ENCODE measurements at regions not wholly inside any gene's neighbourhood (a gene's known extent, or its start where the extent isn't known, plus 50 kb on each side); places are given as distances from the start of the nearest gene placed in this dataset.

DNA sequence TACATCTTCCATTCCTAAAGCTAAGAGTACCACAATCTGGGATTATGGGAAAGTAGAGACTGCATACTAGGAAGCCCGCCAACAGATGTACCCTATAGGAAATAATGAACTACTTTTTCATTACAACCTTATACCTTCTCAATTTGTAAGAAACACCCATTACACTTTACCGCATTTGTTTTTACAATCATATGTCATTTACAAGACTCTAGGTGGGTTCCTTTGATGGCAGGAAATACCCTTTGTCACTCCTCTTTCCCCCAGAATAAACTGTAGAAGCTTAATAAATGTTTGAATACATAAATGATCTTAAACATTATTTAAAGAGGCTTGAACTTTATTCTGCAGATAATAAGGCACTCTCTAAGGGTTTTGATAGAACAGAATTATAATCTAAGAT lies 150.1 kb upstream of the TGFBR2 start:
- no peak for DNase-seq (ENCODE audit: low read depth)
- no peaks in the 10 kb centered on the region for H3K27me3 ChIP-seq (ENCODE audit: control insufficient read depth, insufficient read depth, low read length)
- no peak for TF ChIP-seq CTCF (IDR thresholded peaks at IDR 0.05; ENCODE audit: insufficient read depth, low read length, poor library complexity, severe bottlenecking)

DNA sequence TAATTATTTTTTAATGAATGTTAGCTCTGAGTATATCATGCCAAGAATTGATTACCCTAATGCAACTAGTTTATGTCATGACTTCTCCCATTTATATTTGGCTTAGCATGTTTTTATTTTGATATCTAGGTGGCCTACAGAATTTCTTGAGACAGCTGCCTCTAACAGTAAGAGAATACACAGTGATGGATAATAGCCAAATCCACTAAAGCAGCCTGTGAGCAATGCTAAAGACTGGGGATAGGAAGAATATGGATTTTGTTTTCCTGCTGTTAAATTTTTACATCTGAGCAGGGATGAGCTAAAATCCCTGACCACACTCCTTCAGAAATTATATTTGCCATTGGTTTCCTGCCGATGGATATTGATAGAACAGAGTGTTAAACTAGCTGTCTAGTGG lies 149.3 kb upstream of the TGFBR2 start:
- no peaks in the 10 kb centered on the region for H3K27me3 ChIP-seq (ENCODE audit: control insufficient read depth, insufficient read depth, low read length)
- DNase-seq (ENCODE audit: low read depth): no peak
- H3K36me3 ChIP-seq (ENCODE audit: control insufficient read depth, insufficient read depth, low read length): no peaks in the 10 kb centered on the region
- TF ChIP-seq CTCF (IDR thresholded peaks at IDR 0.05; ENCODE audit: insufficient read depth, low read length, poor library complexity, severe bottlenecking): no peak
- H3K4me3 ChIP-seq (ENCODE audit: low read depth, low read length): no peak overlapping the region

More for the DNA sequence above, 150.1 kb upstream of the TGFBR2 start:
- Histone ChIP-seq H3K4me3 (ENCODE audit: low read depth, low read length) (no peak overlapping the region), H3K36me3 (ENCODE audit: control insufficient read depth, insufficient read depth, low read length) (no peaks in the 10 kb centered on the region)

DNA sequence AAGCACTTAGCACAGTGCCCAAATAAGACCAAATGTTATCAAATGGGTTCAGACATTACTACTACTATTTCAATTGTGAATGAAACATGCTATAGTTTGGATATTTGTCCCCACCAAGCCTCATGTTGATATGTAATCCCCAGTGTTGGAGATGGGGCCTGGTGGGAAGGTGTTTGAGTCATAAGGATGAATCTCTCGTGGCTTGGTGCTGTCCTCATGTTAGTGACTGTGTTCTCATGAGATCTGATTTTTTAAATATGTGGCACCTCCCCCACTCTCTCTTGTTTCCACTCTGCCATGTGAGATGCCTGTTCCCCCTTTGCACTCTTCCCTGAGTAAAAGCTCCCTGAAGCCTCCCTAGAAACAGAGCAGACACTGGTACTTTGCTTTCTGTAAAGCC lies 148.7 kb upstream of the TGFBR2 start:
- no peak for DNase-seq (ENCODE audit: low read depth)
- Histone ChIP-seq H3K27me3 (ENCODE audit: control insufficient read depth, insufficient read depth, low read length) (no peaks in the 10 kb centered on the region), H3K36me3 (ENCODE audit: control insufficient read depth, insufficient read depth, low read length) (no peaks in the 10 kb centered on the region), H3K4me3 (ENCODE audit: low read depth, low read length) (no peak overlapping the region)
- TF ChIP-seq CTCF (IDR thresholded peaks at IDR 0.05; ENCODE audit: insufficient read depth, low read length, poor library complexity, severe bottlenecking): no peak

GRCh38 chr3:30458376-30459171 lies 147.8 kb upstream of the TGFBR2 start:
- Histone ChIP-seq H3K4me3 (ENCODE audit: low read depth, low read length) (no peak overlapping the region), H3K27me3 (ENCODE audit: control insufficient read depth, insufficient read depth, low read length) (no peaks in the 10 kb centered on the region), H3K36me3 (ENCODE audit: control insufficient read depth, insufficient read depth, low read length) (no peaks in the 10 kb centered on the region)
- no peak for DNase-seq (ENCODE audit: low read depth)
- TF ChIP-seq CTCF (IDR thresholded peaks at IDR 0.05; ENCODE audit: insufficient read depth, low read length, poor library complexity, severe bottlenecking): no peak

- no peak for TF ChIP-seq CTCF (IDR thresholded peaks at IDR 0.05; ENCODE audit: insufficient read depth, low read length, poor library complexity, severe bottlenecking)
- H3K36me3 ChIP-seq (ENCODE audit: control insufficient read depth, insufficient read depth, low read length): no peaks in the 10 kb centered on the region
- H3K4me3 ChIP-seq (ENCODE audit: low read depth, low read length): no peak overlapping the region
- no peaks in the 10 kb centered on the region for H3K27me3 ChIP-seq (ENCODE audit: control insufficient read depth, insufficient read depth, low read length)
- DNase-seq (ENCODE audit: low read depth): no peak
Measured at GRCh38 chr3:30461311-30461710, 145.1 kb upstream of the TGFBR2 start.
